ENCODE measurements at regions not wholly inside any gene's neighbourhood (a gene's known extent, or its start where the extent isn't known, plus 50 kb on each side); places are given as distances from the start of the nearest gene placed in this dataset.

DNA sequence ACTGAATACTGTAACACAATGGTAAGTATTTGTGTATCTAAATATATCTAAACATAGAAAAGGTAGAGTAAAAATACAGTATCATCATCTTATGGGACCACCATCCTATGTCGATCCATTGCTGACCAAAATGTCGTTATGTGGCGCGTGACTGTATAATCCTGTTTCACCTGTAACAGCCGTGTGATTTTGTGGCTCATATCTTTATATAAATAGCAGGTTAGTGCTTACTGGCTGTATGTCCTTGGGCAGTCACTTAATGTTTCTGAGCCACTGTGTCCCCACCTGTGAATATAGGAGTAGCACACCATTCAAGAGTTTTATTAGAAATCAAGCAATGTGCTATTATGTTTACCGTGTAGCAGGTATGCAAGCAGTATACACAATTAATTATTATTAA lies 226.2 kb upstream of the FAT1 start:
- H3K9me3 ChIP-seq (ENCODE audit: low read depth, low read length, poor library complexity, severe bottlenecking), result no peaks in the 10 kb centered on the region
- BruUV-seq (replicated peaks), result no TSS peak
- CTCF ChIA-PET, result no interaction called here
- DNase-seq (ENCODE audit: low spot score), result no peak
- intact Hi-C loops (cut with micrococcal nuclease; ENCODE audit: unreplicated experiment), result loop anchor here (5.0 kb wide), 1 partner anchor 37 kb away; no protein-coding TSS in a partner anchor
- TF ChIP-seq EZH2 (IDR thresholded peaks at IDR 0.05; ENCODE audit: borderline replicate concordance, low read depth, low read length, poor library complexity, severe bottlenecking), result no peak
- TF ChIP-seq CTCF (conservative IDR thresholded peaks at IDR 0.05; ENCODE audit: low read depth, low read length), result no peak
- H3K36me3 ChIP-seq (ENCODE audit: insufficient read depth, low read length, poor library complexity, severe bottlenecking), result no peaks in the 10 kb centered on the region
- no peaks in the 10 kb centered on the region for H3K4me1 ChIP-seq (ENCODE audit: insufficient read depth, low read length, poor library complexity, severe bottlenecking)
- H3K27ac ChIP-seq (ENCODE audit: low read depth, low read length, poor library complexity, severe bottlenecking), result no peak overlapping the region
- no peak overlapping the region for H3K4me3 ChIP-seq (ENCODE audit: low read depth, low read length, poor library complexity, severe bottlenecking)
- H3K27me3 ChIP-seq (replicated peaks; ENCODE audit: insufficient read depth, low read depth, low read length, poor library complexity), result peaks cover 22% of the 10 kb centered on the region
- POLR2A ChIA-PET (ENCODE audit: low non-redundant PET), result no interaction called here

- H3K27me3 ChIP-seq (replicated peaks; ENCODE audit: insufficient read depth, low read depth, low read length, poor library complexity), result peaks cover 27% of the 10 kb centered on the region
- H3K4me3 ChIP-seq (ENCODE audit: low read depth, low read length, poor library complexity, severe bottlenecking), result no peak overlapping the region
- CTCF ChIA-PET, result no interaction called here
- no peak for DNase-seq (ENCODE audit: low spot score)
- no peak overlapping the region for H3K27ac ChIP-seq (ENCODE audit: low read depth, low read length, poor library complexity, severe bottlenecking)
- no peaks in the 10 kb centered on the region for H3K9me3 ChIP-seq (ENCODE audit: low read depth, low read length, poor library complexity, severe bottlenecking)
- BruUV-seq (replicated peaks), result no TSS peak
- intact Hi-C loops (cut with micrococcal nuclease; ENCODE audit: unreplicated experiment), result loop anchor here (5.0 kb wide), 1 partner anchor 35 kb away; no protein-coding TSS in a partner anchor
- TF ChIP-seq EZH2 (IDR thresholded peaks at IDR 0.05; ENCODE audit: borderline replicate concordance, low read depth, low read length, poor library complexity, severe bottlenecking), result no peak
- TF ChIP-seq CTCF (conservative IDR thresholded peaks at IDR 0.05; ENCODE audit: low read depth, low read length), result no peak
- no peaks in the 10 kb centered on the region for H3K4me1 ChIP-seq (ENCODE audit: insufficient read depth, low read length, poor library complexity, severe bottlenecking)
- no peaks in the 10 kb centered on the region for H3K36me3 ChIP-seq (ENCODE audit: insufficient read depth, low read length, poor library complexity, severe bottlenecking)
- POLR2A ChIA-PET (ENCODE audit: low non-redundant PET), result no interaction called here
These were observed 229.1 kb upstream of the FAT1 start for GRCh38 chr4:186952709-186953108.

- intact Hi-C loops (cut with micrococcal nuclease; ENCODE audit: unreplicated experiment), result loop anchor here (5.0 kb wide), 1 partner anchor 34 kb away; no protein-coding TSS in a partner anchor
- H3K4me1 ChIP-seq (ENCODE audit: insufficient read depth, low read length, poor library complexity, severe bottlenecking), result no peaks in the 10 kb centered on the region
- ChIA-PET POLR2A (ENCODE audit: low non-redundant PET) (no interaction called here), CTCF (no interaction called here)
- BruUV-seq (replicated peaks), result no TSS peak
- no peak for TF ChIP-seq CTCF (conservative IDR thresholded peaks at IDR 0.05; ENCODE audit: low read depth, low read length)
- TF ChIP-seq EZH2 (IDR thresholded peaks at IDR 0.05; ENCODE audit: borderline replicate concordance, low read depth, low read length, poor library complexity, severe bottlenecking), result no peak
- H3K9me3 ChIP-seq (ENCODE audit: low read depth, low read length, poor library complexity, severe bottlenecking), result no peaks in the 10 kb centered on the region
- peaks cover 34% of the 10 kb centered on the region for H3K27me3 ChIP-seq (replicated peaks; ENCODE audit: insufficient read depth, low read depth, low read length, poor library complexity)
- no peaks in the 10 kb centered on the region for H3K36me3 ChIP-seq (ENCODE audit: insufficient read depth, low read length, poor library complexity, severe bottlenecking)
- H3K27ac ChIP-seq (ENCODE audit: low read depth, low read length, poor library complexity, severe bottlenecking), result no peak overlapping the region
- DNase-seq (ENCODE audit: low spot score), result no peak
- H3K4me3 ChIP-seq (ENCODE audit: low read depth, low read length, poor library complexity, severe bottlenecking), result no peak overlapping the region
These were observed 230.1 kb upstream of the FAT1 start for GRCh38 chr4:186953599-186954260.

All from A673 (cell line).